Loucy (cell line): ENCODE measurements at regions not wholly inside any gene's neighbourhood (a gene's known extent, or its start where the extent isn't known, plus 50 kb on each side); places are given as distances from the start of the nearest gene placed in this dataset.

Experiments used
- CTCF ChIP-seq: fragments of 200-600 bp; sonication (generic); conservative IDR thresholded peaks from 2 replicates; pipeline ENCODE4 v1.5.1; 2014; ENCODE audit warnings: mild to moderate bottlenecking, antibody characterized with exemption, low read length
- EZH2phosphoT487 ChIP-seq: fragments of 200-600 bp; IDR thresholded peaks from 2 replicates; pipeline ENCODE4 v1.6.1; 2018; ENCODE audit warnings: antibody characterized with exemption, mild to moderate bottlenecking, moderate library complexity, borderline replicate concordance

- no peak for TF ChIP-seq CTCF
- no peak for TF ChIP-seq EZH2phosphoT487
Measured at GRCh38 chrX:112359906-112360305, 277.3 kb upstream of the TRPC5 start.
